GM12892 (cell line): ENCODE measurements at regions not wholly inside any gene's neighbourhood (a gene's known extent, or its start where the extent isn't known, plus 50 kb on each side); places are given as distances from the start of the nearest gene placed in this dataset.
"Not testable (repeated sequence)": the region's sequence is repeated elsewhere in the genome, so short reads cannot be mapped to it uniquely, and the experiment has no call there.

ENCODE experiments used
- POLR2A ChIP-seq: IDR thresholded peaks from 2 replicates; pipeline ENCODE4 v1.6.1; 2011; ENCODE audit warnings: low read depth, low read length, control low read depth
- POLR2AphosphoS5 ChIP-seq: IDR thresholded peaks from 2 replicates; pipeline ENCODE4 v1.6.1; 2011; ENCODE audit warnings: low read depth, low read length, control low read depth
- TAF1 ChIP-seq: IDR thresholded peaks from 2 replicates; pipeline ENCODE4 v1.6.1; 2011; ENCODE audit warnings: low read depth, mild to moderate bottlenecking, control low read depth, low read length, borderline replicate concordance

- TF ChIP-seq POLR2A, POLR2AphosphoS5, TAF1: not testable (repeated sequence)
Observed at GRCh38 chr2:87686873-87687549, 60.9 kb upstream of the PLGLB2 start.
